ENCODE measurements at regions not wholly inside any gene's neighbourhood (a gene's known extent, or its start where the extent isn't known, plus 50 kb on each side); places are given as distances from the start of the nearest gene placed in this dataset.

GRCh38 chr6:21748343-21749056 is 154.9 kb downstream of the SOX4 start:
- no peak for TF ChIP-seq SPI1 (IDR thresholded peaks at IDR 0.05; ENCODE audit: borderline replicate concordance, low read depth)
- no peak for TF ChIP-seq GABPA (IDR thresholded peaks at IDR 0.05; ENCODE audit: low read depth)
- no peak for TF ChIP-seq REST (IDR thresholded peaks at IDR 0.05; ENCODE audit: insufficient replicate concordance, low read depth)
- DNase-seq (ENCODE audit: low read depth in 1 of 2, low spot score in 1 of 2), result no peak
- Histone ChIP-seq H3K27ac (replicated peaks) (no peak overlapping the region), H3K27me3 (ENCODE audit: insufficient read depth, poor library complexity, severe bottlenecking) (no peaks in the 10 kb centered on the region), H3K4me3 (replicated peaks; ENCODE audit: insufficient read depth, low read length) (no peak overlapping the region)

- Histone ChIP-seq H3K27ac (replicated peaks) (no peak overlapping the region), H3K4me3 (replicated peaks; ENCODE audit: insufficient read depth, low read length) (no peak overlapping the region), H3K27me3 (ENCODE audit: insufficient read depth, poor library complexity, severe bottlenecking) (no peaks in the 10 kb centered on the region)
- TF ChIP-seq GABPA (IDR thresholded peaks at IDR 0.05; ENCODE audit: low read depth) (no peak), REST (IDR thresholded peaks at IDR 0.05; ENCODE audit: insufficient replicate concordance, low read depth) (no peak), POLR2AphosphoS5 (IDR thresholded peaks at IDR 0.05; ENCODE audit: low read depth) (no peak), SPI1 (IDR thresholded peaks at IDR 0.05; ENCODE audit: borderline replicate concordance, low read depth) (no peak), CTCF (IDR thresholded peaks at IDR 0.05; ENCODE audit: insufficient read depth, low read length) (no peak)
- no peak for DNase-seq (ENCODE audit: low read depth in 1 of 2, low spot score in 1 of 2)
These were observed 156.2 kb downstream of the SOX4 start for GRCh38 chr6:21749754-21750153.

GRCh38 chr6:21750575-21750974 is 157.0 kb downstream of the SOX4 start:
- Histone ChIP-seq H3K4me3 (replicated peaks; ENCODE audit: insufficient read depth, low read length) (no peak overlapping the region), H3K27me3 (ENCODE audit: insufficient read depth, poor library complexity, severe bottlenecking) (no peaks in the 10 kb centered on the region), H3K27ac (replicated peaks) (no peak overlapping the region)
- DNase-seq (ENCODE audit: low read depth in 1 of 2, low spot score in 1 of 2), result no peak
- TF ChIP-seq POLR2AphosphoS5 (IDR thresholded peaks at IDR 0.05; ENCODE audit: low read depth) (no peak), SPI1 (IDR thresholded peaks at IDR 0.05; ENCODE audit: borderline replicate concordance, low read depth) (no peak), REST (IDR thresholded peaks at IDR 0.05; ENCODE audit: insufficient replicate concordance, low read depth) (no peak), CTCF (IDR thresholded peaks at IDR 0.05; ENCODE audit: insufficient read depth, low read length) (no peak), GABPA (IDR thresholded peaks at IDR 0.05; ENCODE audit: low read depth) (no peak)
